SK-N-SH (cell line): ENCODE measurements at regions not wholly inside any gene's neighbourhood (a gene's known extent, or its start where the extent isn't known, plus 50 kb on each side); places are given as distances from the start of the nearest gene placed in this dataset.

Source experiments
- TAF1 ChIP-seq: IDR thresholded peaks from 2 replicates; pipeline ENCODE4 v1.6.1; 2012; ENCODE audit warnings: low read depth, mild to moderate bottlenecking, low read length, moderate library complexity, borderline replicate concordance
- YY1 ChIP-seq: IDR thresholded peaks from 2 replicates; pipeline ENCODE4 v1.4.0; 2012; ENCODE audit warnings: low read depth, mild to moderate bottlenecking
- ZBTB33 ChIP-seq: IDR thresholded peaks from 2 replicates; pipeline ENCODE4 v1.4.0; 2012; ENCODE audit warnings: low read depth, borderline replicate concordance

- TF ChIP-seq YY1 (no peak), TAF1 (no peak), ZBTB33 (no peak)
These were observed 213.3 kb upstream of the SLC16A7 start for GRCh38 chr12:59382282-59383078.
